HCT116 (cell line): ENCODE measurements at regions not wholly inside any gene's neighbourhood (a gene's known extent, or its start where the extent isn't known, plus 50 kb on each side); places are given as distances from the start of the nearest gene placed in this dataset.

Experiments used
- ATAC-seq: fragments of 200-7000 bp; cut with Tn5 transposase; 2 replicates; pipeline ENCODE4 v1.9.1; 2020; ENCODE audit warnings: mild to moderate bottlenecking, moderate library complexity
- BruUV-seq: library from RNA; stranded (reverse); fragments of 400-500 nt; replicated peaks from 2 replicates; lab custom pipeline; 2021; lab: Mats Ljungman, UMichigan
- CTCF ChIA-PET: fragments of 300-600 bp; sonication (Branson Sonifier 250); formaldehyde crosslinking; loops from one replicate; lab custom pipeline; 2021; ENCODE audit warnings: antibody characterized with exemption; lab: Charles Lee
- POLR2A ChIA-PET: fragments of 300-600, 350-600 bp; sonication (Branson Sonifier 250); formaldehyde crosslinking; loops from one replicate; lab custom pipeline; 2021; ENCODE audit warnings: antibody characterized with exemption; lab: Charles Lee
- RAD21 ChIA-PET, 2 experiments: fragments of 300-600 bp; sonication (Branson Sonifier 250); formaldehyde crosslinking; loops; one replicate each; lab custom pipeline; 2023; ENCODE audit warnings: low total read pairs in 2 of 2; ENCODE audit not compliant: uncharacterized antibody in 2 of 2, unreplicated experiment in 2 of 2, low non-redundant PET in 1 of 2; lab: Charles Lee
- DNase-seq: peaks from one replicate; pipeline ENCODE4 v3.0.0-alpha.2; 2010; ENCODE audit warnings: low read depth, low spot score
- H2AFZ ChIP-seq: fragments of 200-600 bp; shearing (Covaris generic), sonication (generic); 2 replicates; pipeline ENCODE4 v1.6.1; 2017; ENCODE audit warnings: low read depth, mixed run types, mixed read lengths, antibody characterized with exemption, low read length; ENCODE audit not compliant: poor library complexity, severe bottlenecking
- H3K27ac ChIP-seq: 2 replicates; pipeline ENCODE4 v1.5.1; 2012; ENCODE audit warnings: low read depth, low read length
- H3K27me3 ChIP-seq: fragments of 200-600 bp; sonication (generic); 2 replicates; pipeline ENCODE4 v1.6.1; 2016; ENCODE audit warnings: mixed run types, low read length, mixed read lengths; ENCODE audit not compliant: insufficient read depth
- H3K36me3 ChIP-seq, 2 experiments: fragments of 200-500 bp in 1 of 2; fragments of 200-600 bp in 1 of 2; sonication (Bioruptor generic) in 1 of 2; sonication (generic) in 1 of 2; 2 replicates each; pipeline versions ENCODE4 v1.5.1 to v1.6.1; 2014 to 2016; ENCODE audit warnings: low read length in 2 of 2, inconsistent platforms in 1 of 2, mixed read lengths in 1 of 2, mixed run types in 1 of 2; ENCODE audit not compliant: insufficient read depth in 2 of 2, control insufficient read depth in 1 of 2
- H3K4me1 ChIP-seq, 2 experiments: fragments of 200-600 bp in 1 of 2; sonication (generic) in 1 of 2; 2 replicates each; pipeline versions ENCODE4 v1.5.1 to v1.6.1; 2012 to 2017; ENCODE audit warnings: low read length in 2 of 2, inconsistent platforms in 1 of 2, mild to moderate bottlenecking in 1 of 2, mixed read lengths in 1 of 2, mixed run types in 1 of 2, moderate library complexity in 1 of 2; ENCODE audit not compliant: insufficient read depth in 2 of 2, control insufficient read depth in 1 of 2
- H3K4me2 ChIP-seq: fragments of 200-600 bp; sonication (generic); 2 replicates; pipeline ENCODE4 v1.6.1; 2017; ENCODE audit warnings: mixed run types, low read length, mixed read lengths
- H3K4me3 ChIP-seq, 2 experiments: fragments of 200-600 bp in 1 of 2; sonication (generic) in 1 of 2; replicated peaks in 1 of 2; 2 replicates each; pipeline ENCODE4 v1.5.1; 2011 to 2016; ENCODE audit warnings: low read length in 2 of 2, control low read depth in 1 of 2, low read depth in 1 of 2, mild to moderate bottlenecking in 1 of 2, mixed read lengths in 1 of 2, mixed run types in 1 of 2
- H3K79me2 ChIP-seq: fragments of 200-600 bp; sonication (generic); 2 replicates; pipeline ENCODE4 v1.6.1; 2017; ENCODE audit warnings: mild to moderate bottlenecking, mixed run types, low read length, moderate library complexity, mixed read lengths; ENCODE audit not compliant: insufficient read depth
- H3K9ac ChIP-seq: fragments of 200-600 bp; sonication (generic); 2 replicates; pipeline ENCODE4 v1.6.1; 2016; ENCODE audit warnings: low read length, mixed read lengths
- H3K9me2 ChIP-seq: fragments of 200-600 bp; sonication (generic), shearing (Covaris generic); 2 replicates; pipeline ENCODE4 v1.6.1; 2017; ENCODE audit warnings: mixed run types, mild to moderate bottlenecking, moderate library complexity; ENCODE audit not compliant: insufficient read depth
- H3K9me3 ChIP-seq, 2 experiments: fragments of 200-500 bp in 1 of 2; fragments of 200-600 bp in 1 of 2; sonication (Bioruptor generic) in 1 of 2; sonication (generic) in 1 of 2; 2 replicates each; pipeline ENCODE4 v1.6.1; 2014 to 2017; ENCODE audit warnings: low read length in 2 of 2, mixed read lengths in 2 of 2, inconsistent platforms in 1 of 2, low read depth in 1 of 2, mild to moderate bottlenecking in 1 of 2, mixed run types in 1 of 2, moderate library complexity in 1 of 2; ENCODE audit not compliant: control insufficient read depth in 1 of 2, insufficient read depth in 1 of 2
- H4K20me1 ChIP-seq: fragments of 200-600 bp; sonication (generic), shearing (Covaris generic); 2 replicates; pipeline ENCODE4 v1.6.1; 2017; ENCODE audit warnings: mixed run types, mild to moderate bottlenecking, moderate library complexity; ENCODE audit not compliant: insufficient read depth
- CEBPB ChIP-seq: IDR thresholded peaks from 2 replicates; pipeline ENCODE4 v1.6.1; 2012; ENCODE audit warnings: low read depth
- CTCF ChIP-seq, 3 experiments: fragments of 200-600 bp in 1 of 3; sonication (generic) in 1 of 3; IDR thresholded peaks in 2 of 3; conservative IDR thresholded peaks in 1 of 3; 2 replicates each; pipeline ENCODE4 v1.5.1; 2012 to 2017; ENCODE audit warnings: low read depth in 2 of 3, low read length in 2 of 3, antibody characterized with exemption in 1 of 3, borderline replicate concordance in 1 of 3, control low read depth in 1 of 3, mild to moderate bottlenecking in 1 of 3, mixed read lengths in 1 of 3, mixed run types in 1 of 3, moderate library complexity in 1 of 3; ENCODE audit not compliant: insufficient read depth in 1 of 3
- ELF1 ChIP-seq: IDR thresholded peaks from 2 replicates; pipeline ENCODE4 v1.6.1; 2012; ENCODE audit warnings: low read depth, borderline replicate concordance
- EZH2 ChIP-seq: fragments of 200-600 bp; sonication (generic); IDR thresholded peaks from 2 replicates; pipeline ENCODE4 v1.6.1; 2017; ENCODE audit warnings: antibody characterized with exemption, mixed run types
- EZH2phosphoT487 ChIP-seq: fragments of 200-600 bp; IDR thresholded peaks from 2 replicates; pipeline ENCODE4 v1.6.1; 2018; ENCODE audit warnings: antibody characterized with exemption, borderline replicate concordance
- FOSL1 ChIP-seq: IDR thresholded peaks from 2 replicates; pipeline ENCODE4 v1.6.1; 2012; ENCODE audit warnings: low read depth
- JUND ChIP-seq: IDR thresholded peaks from 2 replicates; pipeline ENCODE4 v1.6.1; 2012
- POLR2A ChIP-seq: IDR thresholded peaks from 2 replicates; pipeline ENCODE4 v1.7.0; 2011; ENCODE audit warnings: borderline replicate concordance; ENCODE audit not compliant: insufficient read depth, insufficient read length; ENCODE audit errors: extremely low read depth
- SIN3A ChIP-seq: IDR thresholded peaks from 2 replicates; pipeline ENCODE4 v1.6.1; 2012; ENCODE audit warnings: low read depth
- SP1 ChIP-seq: IDR thresholded peaks from 2 replicates; pipeline ENCODE4 v1.6.1; 2012; ENCODE audit warnings: low read depth
- SRF ChIP-seq: IDR thresholded peaks from 2 replicates; pipeline ENCODE4 v1.6.1; 2012; ENCODE audit warnings: low read depth
- TCF7L2 ChIP-seq: IDR thresholded peaks from 2 replicates; pipeline ENCODE4 v1.7.0; 2011; ENCODE audit warnings: borderline replicate concordance, inconsistent platforms; ENCODE audit not compliant: insufficient read depth, insufficient read length; ENCODE audit errors: extremely low read depth
- ZFX ChIP-seq: fragments of 450-650 bp; IDR thresholded peaks from 2 replicates; pipeline ENCODE4 v1.6.1; 2017
- ZNF274 ChIP-seq: fragments of 200-500 bp; sonication (Bioruptor generic); IDR thresholded peaks from 2 replicates; pipeline ENCODE4 v1.6.1; 2014; ENCODE audit warnings: mild to moderate bottlenecking, low read depth, low read length, inconsistent platforms
- intact Hi-C: fragments of 100-400 bp; cut with micrococcal nuclease; formaldehyde crosslinking; loops from 2 replicates; pipeline ENCODE4 v1.10.0; 2022
- TF ChIP-seq, protein P1 (sequence below): IDR thresholded peaks from 2 replicates; pipeline ENCODE4 v1.6.1; 2012

- no peaks in the 10 kb centered on the region for H3K9me3 ChIP-seq
- H3K9me2 ChIP-seq: no peaks in the 10 kb centered on the region
- H4K20me1 ChIP-seq: no peaks in the 10 kb centered on the region
- DNase-seq: no peak
- no peak overlapping the region for H3K4me2 ChIP-seq
- no peaks in the 10 kb centered on the region for H3K36me3 ChIP-seq
- TF ChIP-seq CEBPB (no peak), SIN3A (no peak), EZH2phosphoT487 (no peak), POLR2A (no peak), TCF7L2 (no peak), ZNF274 (no peak), JUND (no peak), SRF (no peak), EZH2 (no peak), SP1 (no peak), CTCF (IDR thresholded peaks at IDR 0.05 in 2 of 3, conservative IDR thresholded peaks at IDR 0.05 in 1 of 3; ENCODE audit: borderline replicate concordance in 1 of 3, insufficient read depth in 1 of 3, low read depth in 2 of 3, low read length in 2 of 3) (no peak), ELF1 (no peak), FOSL1 (no peak), ZFX (no peak)
- TF ChIP-seq, protein P1, sequence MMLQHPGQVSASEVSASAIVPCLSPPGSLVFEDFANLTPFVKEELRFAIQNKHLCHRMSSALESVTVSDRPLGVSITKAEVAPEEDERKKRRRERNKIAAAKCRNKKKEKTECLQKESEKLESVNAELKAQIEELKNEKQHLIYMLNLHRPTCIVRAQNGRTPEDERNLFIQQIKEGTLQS: no peak
- no TSS peak for BruUV-seq
- H3K4me3 ChIP-seq: no peak overlapping the region
- H3K4me1 ChIP-seq: peaks cover 0 to 5% of the 10 kb centered on the region in 2 experiments; a peak in 1 of 4 replicates
- no peak for ATAC-seq
- ChIA-PET RAD21 (no interaction called here), POLR2A (no interaction called here), CTCF (no interaction called here)
- intact Hi-C loops: no loop called here
- no peaks in the 10 kb centered on the region for H3K79me2 ChIP-seq
- no peak overlapping the region for H3K9ac ChIP-seq
- H2AFZ ChIP-seq: no peak overlapping the region
- H3K27me3 ChIP-seq: peaks cover 27% of the 10 kb centered on the region
- no peak overlapping the region for H3K27ac ChIP-seq
These were observed 93.3 kb downstream of the MARCHF4 start for GRCh38 chr2:216279031-216279430.
